ENCODE measurements at regions not wholly inside any gene's neighbourhood (a gene's known extent, or its start where the extent isn't known, plus 50 kb on each side); places are given as distances from the start of the nearest gene placed in this dataset.
A peak's percentile ranks its signal among the peaks of the same experiment; 100 is the strongest.

DNA sequence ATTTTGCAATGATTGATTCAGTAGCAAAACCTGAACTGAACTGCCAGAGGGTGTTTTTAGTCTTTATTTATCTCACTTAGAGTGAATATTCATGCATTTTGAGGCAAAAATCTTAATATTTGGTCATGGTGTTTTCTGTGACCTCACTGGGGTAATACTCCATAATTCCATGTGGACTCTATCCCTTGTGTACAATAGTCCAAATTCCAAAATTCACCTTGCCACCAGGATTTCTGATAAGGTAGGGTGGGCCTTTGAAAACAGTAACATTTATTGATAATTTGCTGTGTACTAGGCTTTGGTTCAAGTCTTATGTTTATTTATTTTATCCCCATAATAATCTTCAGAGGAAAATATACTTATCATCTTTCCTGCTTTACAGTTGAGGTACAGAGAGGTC lies 68.4 kb upstream of the PDE5A start:
- DNase-seq, result no peak

- no peak for DNase-seq
Observed at GRCh38 chr4:119695216-119695615, 66.6 kb upstream of the PDE5A start.

- DNase-seq, result no peak
Observed at GRCh38 chr4:119693126-119693525, 64.5 kb upstream of the PDE5A start.

DNA sequence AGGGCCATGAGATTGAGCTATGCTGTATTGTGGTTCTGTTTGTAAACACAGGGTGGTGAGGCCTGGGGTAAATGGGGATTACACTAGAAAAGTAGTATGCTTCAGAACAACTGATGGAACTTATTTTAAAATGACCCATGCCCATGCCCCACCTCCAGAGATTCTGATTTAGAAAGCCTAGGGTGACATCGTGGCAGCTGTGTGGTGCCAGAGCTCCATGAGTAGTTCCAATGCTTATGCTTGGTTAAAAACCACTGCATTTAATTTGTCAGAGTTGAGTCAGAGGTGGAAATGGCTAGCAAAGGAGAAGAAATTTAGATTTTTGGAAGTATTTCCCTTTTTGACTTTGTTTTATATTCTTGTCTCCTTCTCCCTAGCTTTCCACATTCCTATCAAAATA lies 63.4 kb upstream of the PDE5A start:
- DNase-seq, result peak; percentile 47

DNA sequence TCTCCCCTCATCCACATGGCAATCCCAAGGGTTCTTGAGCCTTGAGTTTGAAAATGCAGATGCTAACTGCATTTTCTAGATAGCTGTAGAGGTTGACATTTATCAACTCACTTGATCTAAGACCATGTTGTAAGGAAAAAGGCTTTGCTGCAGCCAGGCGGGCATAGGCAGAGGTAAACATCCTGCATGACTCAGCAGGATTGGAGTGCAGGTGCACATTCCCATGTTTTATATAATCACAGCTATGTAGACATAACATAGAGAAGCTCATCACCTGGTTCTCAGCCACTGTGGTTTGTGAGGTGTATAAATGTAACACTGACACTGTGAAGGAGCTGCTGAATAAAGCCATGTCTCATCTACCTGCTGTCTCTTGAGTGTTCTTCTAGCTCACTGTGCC lies 62.3 kb upstream of the PDE5A start:
- no peak for DNase-seq

DNA sequence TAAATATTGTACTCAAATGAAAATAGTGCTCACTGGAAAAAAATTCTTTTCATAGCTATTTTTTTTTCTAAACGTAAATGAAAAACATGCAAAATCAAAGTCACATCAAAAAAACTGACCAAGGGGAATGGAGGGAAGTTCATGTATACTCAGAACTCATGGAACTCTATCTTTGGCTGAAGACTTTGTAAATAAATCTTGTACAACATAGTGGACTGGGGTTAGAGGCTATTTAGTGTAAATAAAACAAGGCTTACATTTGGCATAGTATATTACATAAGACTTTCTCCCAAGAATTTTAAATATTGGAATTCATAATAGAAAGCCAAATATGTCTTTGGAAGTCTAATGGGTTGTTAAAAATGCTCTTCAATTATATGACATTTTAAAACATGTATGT lies 59.8 kb upstream of the PDE5A start:
- no peak for DNase-seq

DNA sequence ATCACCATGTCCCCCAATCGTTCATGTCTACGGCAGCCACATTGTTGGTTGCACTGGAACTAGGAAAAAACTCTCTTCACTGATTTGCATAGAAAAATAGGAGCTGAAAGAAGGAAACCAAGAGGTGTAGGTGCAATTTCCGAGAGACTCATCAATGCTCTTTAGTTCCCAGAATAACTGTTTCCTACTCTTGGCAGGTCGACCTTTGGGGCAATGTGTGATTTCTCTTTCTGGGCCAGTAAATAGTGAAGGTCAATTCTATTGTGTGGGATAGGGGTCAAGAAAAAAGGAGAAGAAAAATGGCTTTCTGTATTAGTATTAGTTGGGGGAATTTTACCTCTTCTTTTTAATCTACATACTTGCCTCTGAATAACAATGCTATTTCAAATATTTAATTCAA lies 55.9 kb upstream of the PDE5A start:
- DNase-seq, result no peak

GRCh38 chr4:119683518-119683917 lies 54.9 kb upstream of the PDE5A start:
- DNase-seq, result peak; percentile 18

DNA sequence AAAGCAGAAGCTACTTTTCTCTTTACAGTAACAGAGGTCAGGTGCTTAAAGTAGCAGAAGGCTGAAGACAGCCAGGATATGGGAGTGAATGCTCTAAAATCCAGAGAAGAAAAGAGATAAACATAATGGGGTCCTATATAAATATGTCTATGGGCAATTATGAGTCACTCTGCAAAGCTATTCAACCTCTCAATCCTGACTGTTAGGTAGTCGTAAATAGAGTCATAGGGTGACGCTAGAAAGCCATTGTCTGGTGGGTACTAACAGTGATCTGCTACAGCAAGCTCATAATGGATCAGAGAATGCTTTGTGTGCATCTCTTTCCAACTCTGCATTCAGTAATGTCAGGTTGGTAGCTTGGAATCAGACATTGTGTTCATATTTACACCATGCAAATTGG lies 53.5 kb upstream of the PDE5A start:
- no peak for DNase-seq

DNA sequence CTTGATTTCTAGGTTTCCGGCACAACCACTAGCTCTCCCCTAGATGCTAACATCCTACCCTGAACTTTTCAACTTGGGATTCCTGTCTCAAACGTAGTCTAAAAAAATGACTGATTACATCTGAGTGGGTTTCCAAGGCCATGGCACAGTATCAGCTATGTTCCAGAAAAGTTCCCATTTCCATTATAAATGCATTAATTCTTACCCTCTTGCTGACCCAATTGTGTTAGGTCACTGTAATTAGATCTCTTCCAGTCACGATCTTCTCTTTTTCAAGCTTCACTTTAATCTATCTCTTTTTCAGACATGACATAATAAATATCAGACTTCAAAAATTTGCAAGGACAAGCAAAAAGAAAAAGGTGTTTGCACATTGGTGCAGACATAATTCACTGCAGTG lies 50.6 kb upstream of the PDE5A start:
- DNase-seq, result no peak

DNA sequence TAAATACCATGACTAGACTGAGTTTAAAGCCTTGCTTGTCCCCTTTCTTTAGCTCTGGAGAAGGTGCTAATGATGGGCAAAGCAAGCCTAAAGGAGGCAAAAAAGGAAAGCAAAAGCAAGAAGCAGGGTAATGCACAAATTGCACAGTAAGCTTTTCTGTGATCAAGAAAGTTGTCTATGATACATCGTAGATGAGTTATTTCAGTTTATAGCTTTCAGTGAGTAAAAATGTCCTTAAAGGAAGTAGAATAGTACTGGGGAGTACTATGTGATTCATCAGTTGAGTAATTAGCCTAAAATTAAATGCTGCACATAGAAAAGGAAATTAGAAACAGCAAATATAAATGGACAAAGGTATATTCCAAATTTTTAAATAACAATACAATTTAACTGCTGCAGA lies 50.2 kb upstream of the PDE5A start:
- DNase-seq, result peak; percentile 6

All from fibroblast of skin of right biceps (primary cell).